Endothelial cell of umbilical vein (primary cell): ENCODE measurements at regions not wholly inside any gene's neighbourhood (a gene's known extent, or its start where the extent isn't known, plus 50 kb on each side); places are given as distances from the start of the nearest gene placed in this dataset.

Source experiments
- BruUV-seq: library from RNA; stranded (reverse); fragments of 400-500 nt; replicated peaks from 2 replicates; lab custom pipeline; 2021; lab: Mats Ljungman, UMichigan
- CTCF ChIA-PET: fragments of 300-600, 350-600 bp; sonication (Branson Sonifier 250); formaldehyde crosslinking; loops from one replicate; lab custom pipeline; 2021; ENCODE audit warnings: antibody characterized with exemption, inconsistent platforms; lab: Charles Lee
- POLR2A ChIA-PET: fragments of 300-600, 350-600 bp; sonication (Branson Sonifier 250); formaldehyde crosslinking; loops from one replicate; lab custom pipeline; 2021; ENCODE audit warnings: antibody characterized with exemption, inconsistent platforms; lab: Charles Lee
- DNase-seq: peaks from one replicate; pipeline ENCODE4 v3.0.0-alpha.2; 2011; ENCODE audit warnings: low read depth, low spot score
- FAIRE-seq: peaks from 2 replicates; lab custom pipeline; 2011; peaks lifted over from hg19 to GRCh38; lab: Jason Lieb, UNC
- H2AFZ ChIP-seq: 2 replicates; pipeline ENCODE4 v1.6.0; 2012; ENCODE audit warnings: low read depth, low read length, control low read depth, inconsistent platforms
- H3K27ac ChIP-seq: 2 replicates; pipeline ENCODE4 v1.5.1; 2011; ENCODE audit warnings: low read depth, mild to moderate bottlenecking, control low read depth, low read length, moderate library complexity; ENCODE audit not compliant: insufficient read depth
- H3K27me3 ChIP-seq, 2 experiments: 2 replicates each; pipeline versions ENCODE4 v1.6.0 to v1.6.1; 2011; ENCODE audit warnings: low read length in 2 of 2, mixed read lengths in 1 of 2; ENCODE audit not compliant: control insufficient read depth in 2 of 2, insufficient read depth in 2 of 2
- H3K36me3 ChIP-seq, 2 experiments: 2 replicates in 1 of 2; 3 replicates in 1 of 2; pipeline ENCODE4 v1.5.1; 2011; ENCODE audit warnings: low read length in 2 of 2, mild to moderate bottlenecking in 1 of 2, moderate library complexity in 1 of 2; ENCODE audit not compliant: control insufficient read depth in 2 of 2, insufficient read depth in 2 of 2; ENCODE audit errors: extremely low read depth in 1 of 2
- H3K4me1 ChIP-seq: 3 replicates; pipeline ENCODE4 v1.5.1; 2011; ENCODE audit warnings: mild to moderate bottlenecking, low read length; ENCODE audit not compliant: control insufficient read depth, insufficient read depth; ENCODE audit errors: extremely low read depth
- H3K4me2 ChIP-seq: 2 replicates; pipeline ENCODE4 v1.6.1; 2011; ENCODE audit warnings: low read length, control low read depth, mixed read lengths; ENCODE audit not compliant: insufficient read depth
- H3K4me3 ChIP-seq, 3 experiments: fragments of 200-600 bp in 1 of 3; sonication (generic), shearing (Covaris generic) in 1 of 3; replicated peaks in 1 of 3; 2 replicates each; pipeline ENCODE4 v1.5.1; 2011 to 2016; ENCODE audit warnings: control low read depth in 3 of 3, low read length in 3 of 3, mild to moderate bottlenecking in 2 of 3, inconsistent platforms in 1 of 3, low read depth in 1 of 3, moderate library complexity in 1 of 3; ENCODE audit not compliant: insufficient read depth in 1 of 3
- H3K79me2 ChIP-seq: 2 replicates; pipeline ENCODE4 v1.6.0; 2012; ENCODE audit warnings: low read length, inconsistent platforms; ENCODE audit not compliant: control insufficient read depth, insufficient read depth
- H3K9ac ChIP-seq: replicated peaks from 2 replicates; pipeline ENCODE3; 2011; ENCODE audit warnings: low read length, control low read depth; ENCODE audit not compliant: insufficient read depth; ENCODE audit errors: extremely low read depth
- H3K9me1 ChIP-seq: replicated peaks from 3 replicates; pipeline ENCODE4 v1.6.0; 2011; ENCODE audit warnings: mild to moderate bottlenecking, low read length; ENCODE audit not compliant: control insufficient read depth, insufficient read depth; ENCODE audit errors: extremely low read depth
- H3K9me3 ChIP-seq: replicated peaks from 2 replicates; pipeline ENCODE4 v1.5.1; 2012; ENCODE audit warnings: low read length, inconsistent platforms; ENCODE audit not compliant: control insufficient read depth, insufficient read depth
- H4K20me1 ChIP-seq: replicated peaks from 2 replicates; pipeline ENCODE3; 2011; ENCODE audit warnings: mild to moderate bottlenecking, low read length; ENCODE audit not compliant: control insufficient read depth, insufficient read depth; ENCODE audit errors: extremely low read depth
- EZH2 ChIP-seq: IDR thresholded peaks from 2 replicates; pipeline ENCODE4 v1.6.1; 2012; ENCODE audit warnings: borderline replicate concordance, low read depth, mild to moderate bottlenecking, moderate library complexity, low read length, inconsistent platforms; ENCODE audit not compliant: severe bottlenecking
- FOS ChIP-seq: IDR thresholded peaks from 2 replicates; pipeline ENCODE4 v1.6.1; 2011; ENCODE audit warnings: mild to moderate bottlenecking, low read length, moderate library complexity, borderline replicate concordance; ENCODE audit not compliant: insufficient read depth
- GATA2 ChIP-seq: IDR thresholded peaks from 2 replicates; pipeline ENCODE4 v1.7.0; 2011; ENCODE audit warnings: low read depth, mild to moderate bottlenecking, moderate library complexity, mixed read lengths, low read length; ENCODE audit not compliant: insufficient read length, insufficient read depth
- JUN ChIP-seq: IDR thresholded peaks from 2 replicates; pipeline ENCODE4 v1.6.1; 2011; ENCODE audit warnings: borderline replicate concordance, low read depth; ENCODE audit not compliant: insufficient read length, insufficient read depth
- MYC ChIP-seq: IDR thresholded peaks from one replicate; pipeline ENCODE4 v1.6.1; 2011; ENCODE audit warnings: mild to moderate bottlenecking, low read depth, low read length
- POLR2A ChIP-seq: IDR thresholded peaks from 2 replicates; pipeline ENCODE4 v1.6.1; 2012; ENCODE audit warnings: low read depth, mild to moderate bottlenecking, control low read depth, low read length
- POLR2AphosphoS5 ChIP-seq: IDR thresholded peaks from 2 replicates; pipeline ENCODE4 v1.6.1; 2012; ENCODE audit warnings: low read depth, mild to moderate bottlenecking, control low read depth, low read length, moderate library complexity; ENCODE audit not compliant: insufficient read depth
- dilution Hi-C: fragments of 300-500 bp; cut with MboI; formaldehyde crosslinking; loops from one replicate; pipeline ENCODE4 v1.15.0; 2019; ENCODE audit warnings: low sequenced_read_pairs; ENCODE audit not compliant: extremely low pct_ligation_motif_present
- intact Hi-C: fragments of 100-400 bp; cut with micrococcal nuclease; formaldehyde crosslinking; loops from one replicate; pipeline ENCODE4 v1.10.0; 2022
- TF ChIP-seq, protein P1 (sequence below), 2 donors: IDR thresholded peaks; 1 replicate in 1 of 2; 2 replicates in 1 of 2; pipeline ENCODE4 v1.5.1; 2011; ENCODE audit warnings: low read length in 2 of 2, mild to moderate bottlenecking in 2 of 2, moderate library complexity in 2 of 2, control low read depth in 1 of 2, inconsistent platforms in 1 of 2, low read depth in 1 of 2; ENCODE audit not compliant: insufficient read depth in 1 of 2; ENCODE audit errors: extremely low read depth in 1 of 2
- TF ChIP-seq, protein P2 (sequence below): IDR thresholded peaks from 2 replicates; pipeline ENCODE4 v1.6.1; 2011; ENCODE audit not compliant: insufficient read depth, insufficient read length

- H3K79me2 ChIP-seq = no peaks in the 10 kb centered on the region
- no TSS peak for BruUV-seq
- peaks cover 5% of the 10 kb centered on the region for H3K9me3 ChIP-seq
- H3K9ac ChIP-seq = no peak overlapping the region
- intact Hi-C loops = no loop called here
- H3K27me3 ChIP-seq = no peaks in the 10 kb centered on the region
- no peaks in the 10 kb centered on the region for H3K36me3 ChIP-seq
- no peak for DNase-seq
- no peaks in the 10 kb centered on the region for H3K9me1 ChIP-seq
- dilution Hi-C loops = no loop called here
- no peaks in the 10 kb centered on the region for H3K4me1 ChIP-seq
- H2AFZ ChIP-seq = no peak overlapping the region
- H3K4me3 ChIP-seq = no peak overlapping the region
- H4K20me1 ChIP-seq = no peaks in the 10 kb centered on the region
- ChIA-PET POLR2A (no interaction called here), CTCF (no interaction called here)
- no peak overlapping the region for H3K4me2 ChIP-seq
- no peak for TF ChIP-seq EZH2
- no peak for TF ChIP-seq GATA2
- TF ChIP-seq FOS = no peak
- no peak for TF ChIP-seq POLR2A
- TF ChIP-seq POLR2AphosphoS5 = no peak
- no peak for TF ChIP-seq JUN
- TF ChIP-seq, protein P1, sequence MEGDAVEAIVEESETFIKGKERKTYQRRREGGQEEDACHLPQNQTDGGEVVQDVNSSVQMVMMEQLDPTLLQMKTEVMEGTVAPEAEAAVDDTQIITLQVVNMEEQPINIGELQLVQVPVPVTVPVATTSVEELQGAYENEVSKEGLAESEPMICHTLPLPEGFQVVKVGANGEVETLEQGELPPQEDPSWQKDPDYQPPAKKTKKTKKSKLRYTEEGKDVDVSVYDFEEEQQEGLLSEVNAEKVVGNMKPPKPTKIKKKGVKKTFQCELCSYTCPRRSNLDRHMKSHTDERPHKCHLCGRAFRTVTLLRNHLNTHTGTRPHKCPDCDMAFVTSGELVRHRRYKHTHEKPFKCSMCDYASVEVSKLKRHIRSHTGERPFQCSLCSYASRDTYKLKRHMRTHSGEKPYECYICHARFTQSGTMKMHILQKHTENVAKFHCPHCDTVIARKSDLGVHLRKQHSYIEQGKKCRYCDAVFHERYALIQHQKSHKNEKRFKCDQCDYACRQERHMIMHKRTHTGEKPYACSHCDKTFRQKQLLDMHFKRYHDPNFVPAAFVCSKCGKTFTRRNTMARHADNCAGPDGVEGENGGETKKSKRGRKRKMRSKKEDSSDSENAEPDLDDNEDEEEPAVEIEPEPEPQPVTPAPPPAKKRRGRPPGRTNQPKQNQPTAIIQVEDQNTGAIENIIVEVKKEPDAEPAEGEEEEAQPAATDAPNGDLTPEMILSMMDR (IDR thresholded peaks at IDR 0.05; ENCODE audit: extremely low read depth in 1 of 2, insufficient read depth in 1 of 2, low read depth in 1 of 2, low read length in 2 of 2) = no peak
- no peak for TF ChIP-seq MYC
- TF ChIP-seq, protein P2, sequence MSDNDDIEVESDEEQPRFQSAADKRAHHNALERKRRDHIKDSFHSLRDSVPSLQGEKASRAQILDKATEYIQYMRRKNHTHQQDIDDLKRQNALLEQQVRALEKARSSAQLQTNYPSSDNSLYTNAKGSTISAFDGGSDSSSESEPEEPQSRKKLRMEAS = no peak
- peak; percentile 42 for FAIRE-seq
- no peak overlapping the region for H3K27ac ChIP-seq
Measured at GRCh38 chr12:17038923-17039322, 433.0 kb upstream of the LMO3 start.
